HG03354 (cell line): ENCODE measurements at regions not wholly inside any gene's neighbourhood (a gene's known extent, or its start where the extent isn't known, plus 50 kb on each side); places are given as distances from the start of the nearest gene placed in this dataset.
"Not testable (repeated sequence)": the region's sequence is repeated elsewhere in the genome, so short reads cannot be mapped to it uniquely, and the experiment has no call there.

Source experiments
- ATAC-seq: cut with Tn5 transposase; IDR thresholded peaks from one replicate; pipeline ENCODE4 v1.9.1; 2021; ENCODE audit warnings: mild to moderate bottlenecking; ENCODE audit not compliant: unreplicated experiment, poor library complexity, severe bottlenecking

GRCh38 chr16:21334188-21335146, 56.4 kb upstream of the CRYM start:
- ATAC-seq = not testable (repeated sequence)

GRCh38 chr16:21333683-21334082, 55.6 kb upstream of the CRYM start:
- not testable (repeated sequence) for ATAC-seq
